ENCODE measurements at regions not wholly inside any gene's neighbourhood (a gene's known extent, or its start where the extent isn't known, plus 50 kb on each side); places are given as distances from the start of the nearest gene placed in this dataset.

GRCh38 chr7:22569586-22570321 is 69.8 kb upstream of the STEAP1B start:
- Histone ChIP-seq H3K4me1 (ENCODE audit: control insufficient read depth in 4 of 4, insufficient read depth in 4 of 4, low read length in 3 of 4) (peaks cover 7 to 18% (median 10%) of the 10 kb centered on the region in 4 donors), H3K9ac (ENCODE audit: low read depth in 1 of 2, low read length in 2 of 2) (no peak overlapping the region), H3K36me3 (ENCODE audit: control insufficient read depth in 4 of 4, insufficient read depth in 3 of 4, low read depth in 1 of 4, low read length in 3 of 4) (no peaks in the 10 kb centered on the region), H3K4me3 (ENCODE audit: low read depth in 1 of 3, low read length in 3 of 3) (no peak overlapping the region), H3K27ac (ENCODE audit: low read depth in 1 of 2, low read length in 2 of 2) (no peak overlapping the region), H3K27me3 (ENCODE audit: control insufficient read depth in 4 of 4, insufficient read depth in 4 of 4, low read length in 3 of 4) (no peaks in the 10 kb centered on the region), H3K9me3 (ENCODE audit: control insufficient read depth in 4 of 4, low read length in 3 of 4) (no peaks in the 10 kb centered on the region)
- WGBS: 72% methylated on average over 11 of the region's 11 CpGs
- TF ChIP-seq HNF4A (conservative IDR thresholded peaks at IDR 0.05) (no peak), SP1 (IDR thresholded peaks at IDR 0.05) (no peak), RXRA (IDR thresholded peaks at IDR 0.05) (no peak), GABPA (IDR thresholded peaks at IDR 0.05 in 1 of 2, conservative IDR thresholded peaks at IDR 0.05 in 1 of 2) (no peak), CTCF (IDR thresholded peaks at IDR 0.05; ENCODE audit: low read depth, low read length, missing input control) (no peak), ATF3 (IDR thresholded peaks at IDR 0.05) (no peak), JUND (IDR thresholded peaks at IDR 0.05) (no peak), YY1 (IDR thresholded peaks at IDR 0.05) (no peak), EGR1 (IDR thresholded peaks at IDR 0.05; ENCODE audit: low read depth in 2 of 2) (no peak), NR2F2 (IDR thresholded peaks at IDR 0.05) (no peak)
- no peak for DNase-seq (ENCODE audit: low spot score)

GRCh38 chr7:22566592-22566991 is 66.6 kb upstream of the STEAP1B start:
- no peak for TF ChIP-seq SP1 (IDR thresholded peaks at IDR 0.05)
- no peak for TF ChIP-seq CTCF (IDR thresholded peaks at IDR 0.05; ENCODE audit: low read depth, low read length, missing input control)
- TF ChIP-seq HNF4A (conservative IDR thresholded peaks at IDR 0.05): no peak
- TF ChIP-seq FOXA1 (IDR thresholded peaks at IDR 0.05): no peak
- no peak for TF ChIP-seq YY1 (IDR thresholded peaks at IDR 0.05)
- no peak for TF ChIP-seq FOXA2 (IDR thresholded peaks at IDR 0.05)
- TF ChIP-seq ZBTB33 (IDR thresholded peaks at IDR 0.05): no peak
- no peak for TF ChIP-seq TAF1 (conservative IDR thresholded peaks at IDR 0.05)
- TF ChIP-seq JUND (IDR thresholded peaks at IDR 0.05): no peak
- TF ChIP-seq NR2F2 (IDR thresholded peaks at IDR 0.05): no peak
- TF ChIP-seq RAD21 (IDR thresholded peaks at IDR 0.05): no peak
- no peak for TF ChIP-seq REST (IDR thresholded peaks at IDR 0.05)
- no peak for TF ChIP-seq HNF4G (IDR thresholded peaks at IDR 0.05)
- TF ChIP-seq RXRA (IDR thresholded peaks at IDR 0.05): no peak
- no peak for TF ChIP-seq MAX (IDR thresholded peaks at IDR 0.05)
- TF ChIP-seq EGR1 (IDR thresholded peaks at IDR 0.05; ENCODE audit: low read depth in 2 of 2): no peak
- TF ChIP-seq ATF3 (IDR thresholded peaks at IDR 0.05): no peak
- TF ChIP-seq GABPA (IDR thresholded peaks at IDR 0.05 in 1 of 2, conservative IDR thresholded peaks at IDR 0.05 in 1 of 2): no peak
- no peak overlapping the region for H3K27ac ChIP-seq (ENCODE audit: low read depth in 1 of 2, low read length in 2 of 2)

More at GRCh38 chr7:22566592-22566991, 66.6 kb upstream of the STEAP1B start:
- Histone ChIP-seq H3K27me3 (ENCODE audit: control insufficient read depth in 4 of 4, insufficient read depth in 4 of 4, low read length in 3 of 4) (no peaks in the 10 kb centered on the region), H3K9me3 (ENCODE audit: control insufficient read depth in 4 of 4, low read length in 3 of 4) (no peaks in the 10 kb centered on the region), H3K9ac (ENCODE audit: low read depth in 1 of 2, low read length in 2 of 2) (no peak overlapping the region), H3K4me1 (ENCODE audit: control insufficient read depth in 4 of 4, insufficient read depth in 4 of 4, low read length in 3 of 4) (peaks cover 8 to 23% (median 17%) of the 10 kb centered on the region in 4 donors), H3K36me3 (ENCODE audit: control insufficient read depth in 4 of 4, insufficient read depth in 3 of 4, low read depth in 1 of 4, low read length in 3 of 4) (no peaks in the 10 kb centered on the region), H3K4me3 (ENCODE audit: low read depth in 1 of 3, low read length in 3 of 3) (no peak overlapping the region)
- 60% methylated on average over 4 of the region's 4 CpGs for WGBS
- no peak for DNase-seq (ENCODE audit: low spot score)

Data from liver (tissue), 8 donors.